H1 (cell line): ENCODE measurements at regions not wholly inside any gene's neighbourhood (a gene's known extent, or its start where the extent isn't known, plus 50 kb on each side); places are given as distances from the start of the nearest gene placed in this dataset.

ENCODE experiments used
- CTCF ChIA-PET: fragments of 300-600 bp; sonication (Branson Sonifier 250); formaldehyde crosslinking; loops from one replicate; lab custom pipeline; 2021; ENCODE audit not compliant: partially characterized antibody; lab: Charles Lee
- POLR2A ChIA-PET: fragments of 300-600 bp; sonication (Branson Sonifier 250); formaldehyde crosslinking; loops from one replicate; lab custom pipeline; 2021; ENCODE audit warnings: inconsistent platforms; ENCODE audit not compliant: partially characterized antibody; lab: Charles Lee
- DNase-seq, 2 experiments: peaks; one replicate each; pipeline versions ENCODE4 v3.0.0 to v3.0.0-alpha.2; 2010 to 2022; ENCODE audit warnings: low spot score in 2 of 2, low read depth in 1 of 2, mixed read lengths in 1 of 2
- FAIRE-seq: peaks from 2 replicates; lab custom pipeline; 2011; peaks lifted over from hg19 to GRCh38; lab: Jason Lieb, UNC
- H2AFZ ChIP-seq: 2 replicates; pipeline ENCODE4 v1.8.1; 2012; ENCODE audit warnings: low read length, inconsistent platforms
- H2AK5ac ChIP-seq: 2 replicates; pipeline ENCODE4 v1.6.1; 2013; ENCODE audit warnings: low read depth, low read length
- H2BK120ac ChIP-seq: replicated peaks from 2 replicates; pipeline ENCODE3; 2013; ENCODE audit warnings: low read depth, low read length, inconsistent platforms
- H2BK12ac ChIP-seq: 2 replicates; pipeline ENCODE4 v1.6.1; 2013; ENCODE audit warnings: low read depth, low read length
- H2BK15ac ChIP-seq: 2 replicates; pipeline ENCODE4 v1.6.1; 2013; ENCODE audit warnings: low read length
- H2BK20ac ChIP-seq: 2 replicates; pipeline ENCODE4 v1.6.1; 2013; ENCODE audit warnings: low read length
- H2BK5ac ChIP-seq: 2 replicates; pipeline ENCODE4 v1.6.1; 2013; ENCODE audit warnings: low read depth, low read length
- H3K14ac ChIP-seq: 2 replicates; pipeline ENCODE4 v1.6.1; 2013; ENCODE audit warnings: inconsistent platforms; ENCODE audit not compliant: insufficient read length
- H3K18ac ChIP-seq: 2 replicates; pipeline ENCODE4 v1.6.1; 2013; ENCODE audit warnings: low read length; ENCODE audit errors: extremely low read depth
- H3K23ac ChIP-seq: 2 replicates; pipeline ENCODE4 v1.6.1; 2013; ENCODE audit warnings: inconsistent platforms; ENCODE audit not compliant: insufficient read length
- H3K23me2 ChIP-seq: 2 replicates; pipeline ENCODE4 v1.6.1; 2013; ENCODE audit warnings: low read depth, low read length
- H3K27ac ChIP-seq: 2 replicates; pipeline ENCODE4 v1.6.1; 2011; ENCODE audit warnings: low read depth, low read length, inconsistent platforms
- H3K27me3 ChIP-seq, 4 experiments: replicated peaks in 1 of 4; 1 replicate in 1 of 4; 2 replicates in 3 of 4; pipeline versions ENCODE4 v1.6.1 to v1.8.1; 2011 to 2013; ENCODE audit warnings: low read length in 3 of 4, mild to moderate bottlenecking in 3 of 4, inconsistent platforms in 2 of 4, mixed read lengths in 2 of 4, moderate library complexity in 1 of 4; ENCODE audit not compliant: control insufficient read depth in 3 of 4, insufficient read depth in 3 of 4; ENCODE audit errors: extremely low read depth in 1 of 4
- H3K36me3 ChIP-seq, 4 experiments: 2 replicates each; pipeline versions ENCODE4 v1.6.1 to v1.8.1; 2011 to 2013; ENCODE audit warnings: mild to moderate bottlenecking in 4 of 4, low read length in 3 of 4, moderate library complexity in 2 of 4, control low read depth in 1 of 4, inconsistent platforms in 1 of 4; ENCODE audit not compliant: insufficient read depth in 4 of 4, control insufficient read depth in 2 of 4
- H3K4ac ChIP-seq: replicated peaks from 2 replicates; pipeline ENCODE3; 2013; ENCODE audit warnings: low read length, low read depth, mixed read lengths, inconsistent platforms; ENCODE audit not compliant: insufficient read length
- H3K4me1 ChIP-seq, 4 experiments: replicated peaks in 1 of 4; 1 replicate in 1 of 4; 2 replicates in 3 of 4; pipeline versions ENCODE4 v1.6.1 to v1.8.1; 2011 to 2013; ENCODE audit warnings: low read length in 3 of 4, inconsistent platforms in 2 of 4, mixed read lengths in 1 of 4; ENCODE audit not compliant: insufficient read depth in 4 of 4, control insufficient read depth in 3 of 4
- H3K4me2 ChIP-seq, 2 experiments: 2 replicates each; pipeline versions ENCODE4 v1.6.1 to v1.8.1; 2011 to 2013; ENCODE audit warnings: low read depth in 2 of 2, low read length in 2 of 2, control low read depth in 1 of 2, inconsistent platforms in 1 of 2, mild to moderate bottlenecking in 1 of 2; ENCODE audit not compliant: insufficient read depth in 1 of 2
- H3K4me3 ChIP-seq, 4 experiments: fragments of 200-600, 300-600 bp in 1 of 4; sonication (generic), shearing (Covaris generic), sonication (Bioruptor Twin) in 1 of 4; 2 replicates each; pipeline versions ENCODE4 v1.5.1 to v1.8.1; 2011 to 2016; ENCODE audit warnings: low read length in 4 of 4, low read depth in 3 of 4, control low read depth in 2 of 4, inconsistent platforms in 2 of 4, mild to moderate bottlenecking in 2 of 4, mixed read lengths in 1 of 4, moderate library complexity in 1 of 4; ENCODE audit not compliant: insufficient read depth in 2 of 4; ENCODE audit errors: extremely low read depth in 1 of 4
- H3K56ac ChIP-seq: replicated peaks from 2 replicates; pipeline ENCODE3; 2013; ENCODE audit warnings: low read depth, mild to moderate bottlenecking, mixed read lengths, low read length, inconsistent platforms; ENCODE audit not compliant: insufficient read length
- H3K79me1 ChIP-seq: 2 replicates; pipeline ENCODE4 v1.6.1; 2013; ENCODE audit warnings: low read depth, low read length, control low read depth
- H3K79me2 ChIP-seq, 2 experiments: 2 replicates each; pipeline versions ENCODE4 v1.6.1 to v1.8.1; 2012 to 2013; ENCODE audit warnings: low read length in 2 of 2, mild to moderate bottlenecking in 2 of 2, inconsistent platforms in 1 of 2; ENCODE audit not compliant: insufficient read depth in 2 of 2, control insufficient read depth in 1 of 2
- H3K9ac ChIP-seq, 4 experiments: replicated peaks in 1 of 4; 1 replicate in 1 of 4; 2 replicates in 3 of 4; pipeline versions ENCODE4 v1.6.1 to v1.8.1; 2011 to 2013; ENCODE audit warnings: low read depth in 3 of 4, low read length in 3 of 4, control low read depth in 2 of 4, mild to moderate bottlenecking in 2 of 4, moderate library complexity in 2 of 4, inconsistent platforms in 1 of 4; ENCODE audit errors: extremely low read depth in 1 of 4
- H3K9me3 ChIP-seq, 2 experiments: 2 replicates each; pipeline versions ENCODE4 v1.6.1 to v1.8.1; 2012 to 2013; ENCODE audit warnings: mild to moderate bottlenecking in 2 of 2, moderate library complexity in 2 of 2, control low read depth in 1 of 2, inconsistent platforms in 1 of 2, low read depth in 1 of 2, low read length in 1 of 2, mixed read lengths in 1 of 2; ENCODE audit not compliant: insufficient read depth in 2 of 2
- H4K20me1 ChIP-seq, 2 experiments: replicated peaks in 1 of 2; 2 replicates each; pipeline versions ENCODE3 to v1.8.1; 2011 to 2013; ENCODE audit warnings: inconsistent platforms in 2 of 2, low read length in 2 of 2, mild to moderate bottlenecking in 1 of 2; ENCODE audit not compliant: insufficient read depth in 2 of 2, control insufficient read depth in 1 of 2
- H4K5ac ChIP-seq: 2 replicates; pipeline ENCODE4 v1.6.1; 2013; ENCODE audit warnings: low read length, low read depth, mixed read lengths, inconsistent platforms; ENCODE audit not compliant: insufficient read length
- H4K8ac ChIP-seq: 2 replicates; pipeline ENCODE4 v1.8.0; 2013; ENCODE audit warnings: mild to moderate bottlenecking, moderate library complexity, low read length, inconsistent platforms; ENCODE audit not compliant: insufficient read depth; ENCODE audit errors: extremely low read depth
- H4K91ac ChIP-seq: replicated peaks from 2 replicates; pipeline ENCODE3; 2013; ENCODE audit warnings: low read length, mixed read lengths, inconsistent platforms; ENCODE audit not compliant: insufficient read length
- CBX8 ChIP-seq: fragments of 300-800, 300-1000 bp; sonication (generic); IDR thresholded peaks from 2 replicates; pipeline ENCODE4 v1.7.1; 2016; ENCODE audit warnings: low read depth, low read length, borderline replicate concordance
- CEBPB ChIP-seq: IDR thresholded peaks from 2 replicates; pipeline ENCODE4 v1.6.1; 2012; ENCODE audit warnings: low read depth, low read length
- CHD2 ChIP-seq: IDR thresholded peaks from 2 replicates; pipeline ENCODE4 v1.6.1; 2012; ENCODE audit warnings: low read length, improper control_type of control experiment
- CREB1 ChIP-seq: IDR thresholded peaks from 2 replicates; pipeline ENCODE4 v1.6.1; 2012; ENCODE audit warnings: inconsistent platforms
- EP300 ChIP-seq, 2 experiments: IDR thresholded peaks; 1 replicate in 1 of 2; 2 replicates in 1 of 2; pipeline ENCODE4 v1.6.1; 2011 to 2012; ENCODE audit warnings: low read depth in 2 of 2, low read length in 2 of 2, mild to moderate bottlenecking in 2 of 2, borderline replicate concordance in 1 of 2, inconsistent platforms in 1 of 2, moderate library complexity in 1 of 2
- EZH2 ChIP-seq: fragments of 200-600 bp; sonication (generic); IDR thresholded peaks from 2 replicates; pipeline ENCODE4 v1.7.1; 2012; ENCODE audit warnings: low read depth, mild to moderate bottlenecking, moderate library complexity, low read length, inconsistent platforms; ENCODE audit not compliant: severe bottlenecking
- JUND ChIP-seq: IDR thresholded peaks from 2 replicates; pipeline ENCODE4 v1.6.1; 2011; ENCODE audit warnings: mild to moderate bottlenecking, improper control_type of control experiment, low read length
- MAFK ChIP-seq: IDR thresholded peaks from 2 replicates; pipeline ENCODE4 v1.6.1; 2012; ENCODE audit warnings: low read depth, mild to moderate bottlenecking, improper control_type of control experiment, low read length
- RNF2 ChIP-seq: fragments of 200-900, 300-1000 bp; sonication (generic); IDR thresholded peaks from 2 replicates; pipeline ENCODE4 v1.7.1; 2016; ENCODE audit warnings: borderline replicate concordance, low read depth, mild to moderate bottlenecking, antibody characterized with exemption, low read length; ENCODE audit not compliant: poor library complexity, severe bottlenecking; ENCODE audit errors: missing control alignments
- SAP30 ChIP-seq: fragments of 300-600 bp; sonication (generic); IDR thresholded peaks from 2 replicates; pipeline ENCODE4 v1.7.1; 2012; ENCODE audit warnings: low read length, moderate library complexity, mild to moderate bottlenecking, inconsistent platforms; ENCODE audit not compliant: insufficient read depth, insufficient replicate concordance
- SIRT6 ChIP-seq: IDR thresholded peaks from one replicate; pipeline ENCODE4 v1.7.1; 2012; ENCODE audit warnings: low read length, inconsistent platforms
- WGBS, 2 experiments: shearing (Covaris generic) in 1 of 2; methylation state at CpG; one replicate each; pipeline versions ENCODE4 v1.1.6 to v1.1.7; 2013 to 2015; ENCODE audit warnings: low lambda C conversion rate in 2 of 2, mixed read lengths in 2 of 2, inconsistent platforms in 1 of 2, low coverage in 1 of 2, missing lambda C conversion rate in 1 of 2; ENCODE audit not compliant: insufficient replicate concordance in 2 of 2, insufficient coverage in 1 of 2, insufficient read length in 1 of 2; ENCODE audit errors: extremely low coverage in 1 of 2, missing lambda C conversion rate in 1 of 2; 5-methylcytosine and 5-hydroxymethylcytosine counted together
- TF ChIP-seq, protein P1 (sequence below): IDR thresholded peaks from 2 replicates; pipeline ENCODE4 v1.6.1; 2012; ENCODE audit warnings: low read length, inconsistent platforms
- TF ChIP-seq, protein P2 (sequence below): IDR thresholded peaks from 2 replicates; pipeline ENCODE4 v1.6.1; 2012; ENCODE audit warnings: inconsistent platforms

DNA sequence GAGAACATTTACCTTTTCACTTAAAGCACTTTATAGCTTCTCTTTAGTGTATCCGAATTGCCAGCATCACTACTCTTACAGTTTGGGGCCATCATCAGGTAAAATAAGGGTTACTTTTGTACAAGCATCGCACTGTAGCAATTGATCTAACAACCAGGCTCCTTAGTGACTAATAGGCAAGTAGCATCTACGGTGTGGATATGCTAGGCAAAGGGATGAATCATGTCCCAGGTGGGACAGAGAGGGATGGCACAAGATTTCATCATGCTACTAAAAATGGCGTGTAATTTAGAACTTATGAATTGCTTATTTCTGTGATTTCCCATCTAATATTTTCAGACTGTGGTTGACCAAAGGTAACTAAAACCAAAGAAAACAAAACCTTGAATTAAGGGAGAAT, 582.3 kb downstream of the KCNH5 start:
- no peak overlapping the region for H4K5ac ChIP-seq
- no peaks in the 10 kb centered on the region for H3K79me2 ChIP-seq
- no peaks in the 10 kb centered on the region for H4K20me1 ChIP-seq
- no peak overlapping the region for H3K4me2 ChIP-seq
- H3K36me3 ChIP-seq: no peaks in the 10 kb centered on the region
- ChIA-PET POLR2A (no interaction called here), CTCF (no interaction called here)
- H3K27me3 ChIP-seq: no peaks in the 10 kb centered on the region
- H2BK20ac ChIP-seq: no peak overlapping the region
- no peak overlapping the region for H2BK15ac ChIP-seq
- H3K9ac ChIP-seq: no peak overlapping the region
- H3K4me3 ChIP-seq: no peak overlapping the region
- DNase-seq: no peak
- no peak overlapping the region for H4K8ac ChIP-seq
- H3K23ac ChIP-seq: no peak overlapping the region
- H3K23me2 ChIP-seq: no peaks in the 10 kb centered on the region
- H3K4ac ChIP-seq: no peak overlapping the region
- no peak overlapping the region for H2BK12ac ChIP-seq
- H3K9me3 ChIP-seq: no peaks in the 10 kb centered on the region
- no peak overlapping the region for H2AFZ ChIP-seq
- no peak overlapping the region for H3K56ac ChIP-seq
- H2BK120ac ChIP-seq: no peak overlapping the region
- H3K18ac ChIP-seq: no peak overlapping the region
- H3K79me1 ChIP-seq: no peaks in the 10 kb centered on the region
- no peak overlapping the region for H4K91ac ChIP-seq
- no peak overlapping the region for H3K14ac ChIP-seq
- H2BK5ac ChIP-seq: no peak overlapping the region
- WGBS, 2 experiments: 92% methylated on average over 4 of the region's 4 CpGs; no CpG with 5 or more reads in 1 of the 2 experiments
- H3K4me1 ChIP-seq: no peaks in the 10 kb centered on the region
- H3K27ac ChIP-seq: no peak overlapping the region
- no peak overlapping the region for H2AK5ac ChIP-seq
- FAIRE-seq: no peak
- TF ChIP-seq, protein P1, sequence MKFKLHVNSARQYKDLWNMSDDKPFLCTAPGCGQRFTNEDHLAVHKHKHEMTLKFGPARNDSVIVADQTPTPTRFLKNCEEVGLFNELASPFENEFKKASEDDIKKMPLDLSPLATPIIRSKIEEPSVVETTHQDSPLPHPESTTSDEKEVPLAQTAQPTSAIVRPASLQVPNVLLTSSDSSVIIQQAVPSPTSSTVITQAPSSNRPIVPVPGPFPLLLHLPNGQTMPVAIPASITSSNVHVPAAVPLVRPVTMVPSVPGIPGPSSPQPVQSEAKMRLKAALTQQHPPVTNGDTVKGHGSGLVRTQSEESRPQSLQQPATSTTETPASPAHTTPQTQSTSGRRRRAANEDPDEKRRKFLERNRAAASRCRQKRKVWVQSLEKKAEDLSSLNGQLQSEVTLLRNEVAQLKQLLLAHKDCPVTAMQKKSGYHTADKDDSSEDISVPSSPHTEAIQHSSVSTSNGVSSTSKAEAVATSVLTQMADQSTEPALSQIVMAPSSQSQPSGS: no peak
- no peak for TF ChIP-seq JUND
- no peak for TF ChIP-seq CBX8
- no peak for TF ChIP-seq SIRT6
- no peak for TF ChIP-seq SAP30
- TF ChIP-seq RNF2: no peak
- no peak for TF ChIP-seq MAFK
- no peak for TF ChIP-seq CREB1
- TF ChIP-seq CEBPB: no peak
- no peak for TF ChIP-seq CHD2
- TF ChIP-seq EP300 (IDR thresholded peaks at IDR 0.05; ENCODE audit: borderline replicate concordance in 1 of 2, low read depth in 2 of 2, low read length in 2 of 2): no peak
- TF ChIP-seq EZH2: no peak
- TF ChIP-seq, protein P2, sequence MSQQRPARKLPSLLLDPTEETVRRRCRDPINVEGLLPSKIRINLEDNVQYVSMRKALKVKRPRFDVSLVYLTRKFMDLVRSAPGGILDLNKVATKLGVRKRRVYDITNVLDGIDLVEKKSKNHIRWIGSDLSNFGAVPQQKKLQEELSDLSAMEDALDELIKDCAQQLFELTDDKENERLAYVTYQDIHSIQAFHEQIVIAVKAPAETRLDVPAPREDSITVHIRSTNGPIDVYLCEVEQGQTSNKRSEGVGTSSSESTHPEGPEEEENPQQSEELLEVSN: no peak
